ENCODE measurements at regions not wholly inside any gene's neighbourhood (a gene's known extent, or its start where the extent isn't known, plus 50 kb on each side); places are given as distances from the start of the nearest gene placed in this dataset.

- DNase-seq, result no peak
These were observed 517.4 kb downstream of the RFC3 start for GRCh38 chr13:34335014-34336007.

GRCh38 chr13:34338102-34338501, 520.2 kb downstream of the RFC3 start:
- DNase-seq, result no peak

- no peak for DNase-seq
These were observed 522.6 kb downstream of the RFC3 start for GRCh38 chr13:34340534-34340933.

- no peak for DNase-seq
These were observed 525.5 kb downstream of the RFC3 start for GRCh38 chr13:34343413-34343940.

GRCh38 chr13:34344816-34345215, 526.9 kb downstream of the RFC3 start:
- DNase-seq, result no peak

GRCh38 chr13:34345258-34345965, 527.5 kb downstream of the RFC3 start:
- no peak for DNase-seq

- no peak for DNase-seq
These were observed 528.7 kb downstream of the RFC3 start for GRCh38 chr13:34346626-34347025.

GRCh38 chr13:34347784-34348573, 530.0 kb downstream of the RFC3 start:
- DNase-seq, result no peak

- no peak for DNase-seq
These were observed 531.3 kb downstream of the RFC3 start for GRCh38 chr13:34349091-34349722.

- no peak for DNase-seq
These were observed 532.7 kb downstream of the RFC3 start for GRCh38 chr13:34350671-34351070.

GRCh38 chr13:34351134-34351533, 533.2 kb downstream of the RFC3 start:
- DNase-seq, result no peak

GRCh38 chr13:34352958-34353357, 535.0 kb downstream of the RFC3 start:
- no peak for DNase-seq

GRCh38 chr13:34356686-34357434, 538.9 kb downstream of the RFC3 start:
- no peak for DNase-seq

- DNase-seq, result no peak
These were observed 539.7 kb downstream of the RFC3 start for GRCh38 chr13:34357435-34358232.

GRCh38 chr13:34358811-34359513, 541.0 kb downstream of the RFC3 start:
- DNase-seq, result no peak

GRCh38 chr13:34360702-34361101, 542.8 kb downstream of the RFC3 start:
- DNase-seq, result no peak

- no peak for DNase-seq
These were observed 543.6 kb downstream of the RFC3 start for GRCh38 chr13:34361560-34361959.

GRCh38 chr13:34363266-34363665, 545.3 kb downstream of the RFC3 start:
- DNase-seq, result no peak

GRCh38 chr13:34364633-34365032, 546.7 kb downstream of the RFC3 start:
- no peak for DNase-seq

GRCh38 chr13:34369931-34370330, 552.0 kb downstream of the RFC3 start:
- no peak for DNase-seq

Data from T-helper 2 cell (primary cell).